ENCODE measurements at regions not wholly inside any gene's neighbourhood (a gene's known extent, or its start where the extent isn't known, plus 50 kb on each side); places are given as distances from the start of the nearest gene placed in this dataset.
A peak's percentile ranks its signal among the peaks of the same experiment; 100 is the strongest.

DNA sequence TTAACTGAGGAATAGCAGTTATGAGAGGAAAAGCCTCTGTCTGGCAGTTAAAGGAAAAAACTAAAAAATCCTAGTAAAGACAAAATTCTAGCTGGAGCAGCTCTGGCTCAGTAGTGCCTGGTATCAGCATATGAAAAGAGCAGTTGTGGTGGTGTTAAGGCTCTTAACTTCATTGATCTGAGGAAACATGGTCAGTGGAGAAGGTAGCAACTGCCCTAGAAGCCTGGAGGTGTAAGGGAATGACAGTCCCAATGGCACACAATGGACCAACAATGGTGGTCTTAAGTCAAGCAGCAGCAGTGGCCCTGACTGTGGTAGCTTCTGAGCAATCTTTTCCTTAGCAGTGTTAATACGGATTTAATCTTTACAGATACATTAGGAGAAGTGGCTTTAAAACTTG, 189.6 kb upstream of the POF1B start:
- Histone ChIP-seq H3K23me2 (ENCODE audit: insufficient read length, low read depth, low read length, poor library complexity, severe bottlenecking) (no peaks in the 10 kb centered on the region), H3K14ac (ENCODE audit: insufficient read depth, low read length) (no peak overlapping the region), H3K4me1 (ENCODE audit: insufficient read depth, low read length) (peaks cover 2% of the 10 kb centered on the region; the same call in 1 of the 2 replicates), H3K79me2 (ENCODE audit: insufficient read depth, low read length) (no peaks in the 10 kb centered on the region), H3K56ac (ENCODE audit: insufficient read length, low read depth, low read length) (no peak overlapping the region), H3K9me3 (ENCODE audit: control insufficient read depth, low read depth, low read length) (no peaks in the 10 kb centered on the region), H4K91ac (ENCODE audit: insufficient read length, low read depth, low read length) (no peak overlapping the region), H2BK120ac (ENCODE audit: low read depth, low read length, poor library complexity, severe bottlenecking) (no peak overlapping the region), H3K79me1 (ENCODE audit: insufficient read depth, low read depth, low read length, poor library complexity, severe bottlenecking) (no peaks in the 10 kb centered on the region), H3K4me2 (ENCODE audit: insufficient read depth, insufficient read length, low read length) (no peak overlapping the region), H3K27ac (ENCODE audit: insufficient read length, low read depth, low read length) (no peak overlapping the region), H3K18ac (ENCODE audit: insufficient read length, low read depth, low read length) (no peak overlapping the region), H2AFZ (ENCODE audit: low read length) (no peak overlapping the region), H3K4ac (ENCODE audit: low read depth, low read length) (no peak overlapping the region), H2BK15ac (ENCODE audit: low read depth, low read length) (no peak overlapping the region), H2BK20ac (ENCODE audit: low read depth, low read length, poor library complexity, severe bottlenecking) (no peak overlapping the region), H4K5ac (ENCODE audit: insufficient read length, low read depth, low read length) (no peak overlapping the region), H3K27me3 (ENCODE audit: insufficient read depth, low read length) (no peaks in the 10 kb centered on the region), H4K8ac (replicated peaks; ENCODE audit: insufficient read length, low read depth, low read length) (no peak overlapping the region), H4K20me1 (ENCODE audit: control insufficient read depth, insufficient read depth, insufficient read length) (no peaks in the 10 kb centered on the region), H2BK12ac (ENCODE audit: insufficient read length, low read depth, low read length) (no peak overlapping the region), H2BK5ac (ENCODE audit: insufficient read length, low read length) (no peak overlapping the region), H3T11ph (ENCODE audit: low read length) (no peak overlapping the region), H3K9ac (ENCODE audit: extremely low read depth, insufficient read length, low read length) (no peak overlapping the region), H3K23ac (ENCODE audit: insufficient read length, low read depth, low read length) (no peak overlapping the region), H2AK5ac (ENCODE audit: insufficient read length, low read length) (no peak overlapping the region)
- TF ChIP-seq, protein P1, sequence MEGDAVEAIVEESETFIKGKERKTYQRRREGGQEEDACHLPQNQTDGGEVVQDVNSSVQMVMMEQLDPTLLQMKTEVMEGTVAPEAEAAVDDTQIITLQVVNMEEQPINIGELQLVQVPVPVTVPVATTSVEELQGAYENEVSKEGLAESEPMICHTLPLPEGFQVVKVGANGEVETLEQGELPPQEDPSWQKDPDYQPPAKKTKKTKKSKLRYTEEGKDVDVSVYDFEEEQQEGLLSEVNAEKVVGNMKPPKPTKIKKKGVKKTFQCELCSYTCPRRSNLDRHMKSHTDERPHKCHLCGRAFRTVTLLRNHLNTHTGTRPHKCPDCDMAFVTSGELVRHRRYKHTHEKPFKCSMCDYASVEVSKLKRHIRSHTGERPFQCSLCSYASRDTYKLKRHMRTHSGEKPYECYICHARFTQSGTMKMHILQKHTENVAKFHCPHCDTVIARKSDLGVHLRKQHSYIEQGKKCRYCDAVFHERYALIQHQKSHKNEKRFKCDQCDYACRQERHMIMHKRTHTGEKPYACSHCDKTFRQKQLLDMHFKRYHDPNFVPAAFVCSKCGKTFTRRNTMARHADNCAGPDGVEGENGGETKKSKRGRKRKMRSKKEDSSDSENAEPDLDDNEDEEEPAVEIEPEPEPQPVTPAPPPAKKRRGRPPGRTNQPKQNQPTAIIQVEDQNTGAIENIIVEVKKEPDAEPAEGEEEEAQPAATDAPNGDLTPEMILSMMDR (conservative IDR thresholded peaks at IDR 0.05) = no peak
- Mint-ChIP-seq H3K4me1 (peaks cover 12 to 24% of the 10 kb centered on the region in 2 experiments), H3K36me3 (ENCODE audit: insufficient read depth in 1 of 3, low read depth in 3 of 3) (peaks cover 0 to 6% (median 2%) of the 10 kb centered on the region in 3 experiments; a peak in 3 of 7 replicates), H3K27me3 (ENCODE audit: low read depth) (peaks cover 3% of the 10 kb centered on the region), H3K9me3 (peaks cover 81% of the 10 kb centered on the region in 2 experiments), H3K4me3 (no peak overlapping the region), H3K27ac (0 out of 7 replicates have a peak overlapping the region, but pooled peaks of 1 of the 3 experiments have one; percentile 32)
- WGBS (ENCODE audit: extremely low coverage, insufficient read length, low lambda C conversion rate) = no CpG with 5 or more reads among the region's 1 CpG
- DNase-seq = no peak
